B cell (primary cell): ENCODE measurements at regions not wholly inside any gene's neighbourhood (a gene's known extent, or its start where the extent isn't known, plus 50 kb on each side); places are given as distances from the start of the nearest gene placed in this dataset.
"Not testable (repeated sequence)": the region's sequence is repeated elsewhere in the genome, so short reads cannot be mapped to it uniquely, and the experiment has no call there.

ENCODE experiments used
- ATAC-seq: fragments of 200-7000 bp; cut with Tn5 transposase; one replicate; pipeline ENCODE4 v1.10.0; 2021; ENCODE audit warnings: low read depth, mild to moderate bottlenecking, moderate number of reproducible peaks, moderate library complexity
- CTCF ChIA-PET: fragments of 350-600 bp; sonication (Branson Sonifier 250); formaldehyde crosslinking; loops from one replicate; lab custom pipeline; 2021; ENCODE audit warnings: antibody characterized with exemption, inconsistent platforms; lab: Charles Lee
- POLR2A ChIA-PET: fragments of 350-600 bp; sonication (Branson Sonifier 250); formaldehyde crosslinking; loops from one replicate; lab custom pipeline; 2021; ENCODE audit warnings: antibody characterized with exemption; lab: Charles Lee
- DNase-seq: peaks from one replicate; pipeline ENCODE4 v3.0.0; 2013
- H2AFZ ChIP-seq: 2 replicates; pipeline ENCODE4 v1.6.1; 2012; ENCODE audit warnings: mild to moderate bottlenecking, low read depth, low read length; ENCODE audit not compliant: insufficient read depth, poor library complexity, severe bottlenecking
- H3K27ac ChIP-seq, 2 donors: 1 replicate in 1 of 2; 2 replicates in 1 of 2; pipeline ENCODE4 v1.5.1; 2012 to 2013; ENCODE audit warnings: low read length in 2 of 2, mild to moderate bottlenecking in 2 of 2, moderate library complexity in 1 of 2
- H3K27me3 ChIP-seq, 4 experiments: fragments of 200-600 bp in 1 of 4; sonication (generic) in 1 of 4; replicated peaks in 1 of 4; 1 replicate in 2 of 4; 2 replicates in 2 of 4; pipeline versions ENCODE4 v1.6.1 to v1.7.0; 2013 to 2016; ENCODE audit warnings: low read length in 3 of 4, mild to moderate bottlenecking in 2 of 4, mixed read lengths in 1 of 4, moderate library complexity in 1 of 4; ENCODE audit not compliant: insufficient read depth in 4 of 4, control insufficient read depth in 3 of 4; ENCODE audit errors: control extremely low read depth in 1 of 4
- H3K36me3 ChIP-seq, 2 experiments: replicated peaks in 1 of 2; 1 replicate in 1 of 2; 2 replicates in 1 of 2; pipeline versions ENCODE4 v1.6.1 to v1.7.1; 2013; ENCODE audit warnings: low read length in 1 of 2; ENCODE audit not compliant: insufficient read depth in 2 of 2, control insufficient read depth in 1 of 2; ENCODE audit errors: control extremely low read depth in 1 of 2, extremely low read depth in 1 of 2
- H3K4me1 ChIP-seq, 2 donors: fragments of 200-600 bp in 1 of 2; sonication (generic) in 1 of 2; 1 replicate in 1 of 2; 2 replicates in 1 of 2; pipeline versions ENCODE4 v1.5.1 to v1.6.1; 2013 to 2017; ENCODE audit warnings: low read length in 2 of 2; ENCODE audit not compliant: control insufficient read depth in 2 of 2, insufficient read depth in 2 of 2
- H3K4me2 ChIP-seq: replicated peaks from 2 replicates; pipeline ENCODE3; 2012; ENCODE audit warnings: mild to moderate bottlenecking, low read depth, low read length; ENCODE audit not compliant: poor library complexity, severe bottlenecking
- H3K4me3 ChIP-seq, 5 experiments: fragments of 200-600 bp in 1 of 5; sonication (generic) in 1 of 5; 1 replicate in 3 of 5; 2 replicates in 2 of 5; pipeline versions ENCODE4 v1.5.1 to v1.7.0; 2011 to 2016; ENCODE audit warnings: low read length in 4 of 5, mild to moderate bottlenecking in 4 of 5, low read depth in 2 of 5, control low read depth in 1 of 5, moderate library complexity in 1 of 5; ENCODE audit not compliant: insufficient read depth in 1 of 5; ENCODE audit errors: control extremely low read depth in 1 of 5, extremely low read depth in 1 of 5
- H3K79me2 ChIP-seq: fragments of 200-600 bp; sonication (generic); one replicate; pipeline ENCODE4 v1.6.0; 2016; ENCODE audit warnings: low read length; ENCODE audit not compliant: control insufficient read depth, insufficient read depth
- H3K9ac ChIP-seq: fragments of 200-600 bp; sonication (generic); 2 replicates; pipeline ENCODE4 v1.6.1; 2017; ENCODE audit warnings: mild to moderate bottlenecking, low read length, moderate library complexity
- H3K9me3 ChIP-seq, 3 donors: one replicate each; pipeline versions ENCODE4 v1.6.1 to v1.7.1; 2013; ENCODE audit warnings: low read length in 2 of 3; ENCODE audit not compliant: control insufficient read depth in 2 of 3, insufficient read depth in 1 of 3; ENCODE audit errors: control extremely low read depth in 1 of 3
- H4K20me1 ChIP-seq: 2 replicates; pipeline ENCODE4 v1.6.0; 2012; ENCODE audit warnings: mild to moderate bottlenecking, low read length; ENCODE audit not compliant: insufficient read depth, control insufficient read depth, poor library complexity, severe bottlenecking
- H3K27ac Mint-ChIP-seq: one replicate; pipeline ENCODE4 v1.8.0; 2021; ENCODE audit warnings: mixed read lengths
- H3K27me3 Mint-ChIP-seq: one replicate; pipeline ENCODE4 v1.8.0; 2021; ENCODE audit warnings: mixed read lengths
- H3K4me1 Mint-ChIP-seq: one replicate; pipeline ENCODE4 v1.8.0; 2021; ENCODE audit warnings: mixed read lengths
- H3K4me3 Mint-ChIP-seq: one replicate; pipeline ENCODE4 v1.8.0; 2021; ENCODE audit warnings: mixed read lengths
- H3K9me3 Mint-ChIP-seq: one replicate; pipeline ENCODE4 v1.8.0; 2022; ENCODE audit warnings: mixed read lengths; ENCODE audit not compliant: insufficient read depth
- EZH2 ChIP-seq: IDR thresholded peaks from 2 replicates; pipeline ENCODE4 v1.6.1; 2012; ENCODE audit warnings: borderline replicate concordance, low read depth, mild to moderate bottlenecking, moderate library complexity, low read length; ENCODE audit not compliant: insufficient read depth, poor library complexity, severe bottlenecking
- WGBS: methylation state at CpG from one replicate; pipeline ENCODE4 v1.1.5; 2013; ENCODE audit warnings: missing lambda C conversion rate; ENCODE audit not compliant: insufficient coverage; 5-methylcytosine and 5-hydroxymethylcytosine counted together
- intact Hi-C: fragments of 100-400 bp; cut with micrococcal nuclease; formaldehyde crosslinking; loops from one replicate; pipeline ENCODE4 v1.10.0; 2022
- TF ChIP-seq, protein P1 (sequence below): fragments of 200-600 bp; IDR thresholded peaks from one replicate; pipeline ENCODE4 v1.8.0; 2022; ENCODE audit warnings: antibody characterized with exemption, mild to moderate bottlenecking

DNA sequence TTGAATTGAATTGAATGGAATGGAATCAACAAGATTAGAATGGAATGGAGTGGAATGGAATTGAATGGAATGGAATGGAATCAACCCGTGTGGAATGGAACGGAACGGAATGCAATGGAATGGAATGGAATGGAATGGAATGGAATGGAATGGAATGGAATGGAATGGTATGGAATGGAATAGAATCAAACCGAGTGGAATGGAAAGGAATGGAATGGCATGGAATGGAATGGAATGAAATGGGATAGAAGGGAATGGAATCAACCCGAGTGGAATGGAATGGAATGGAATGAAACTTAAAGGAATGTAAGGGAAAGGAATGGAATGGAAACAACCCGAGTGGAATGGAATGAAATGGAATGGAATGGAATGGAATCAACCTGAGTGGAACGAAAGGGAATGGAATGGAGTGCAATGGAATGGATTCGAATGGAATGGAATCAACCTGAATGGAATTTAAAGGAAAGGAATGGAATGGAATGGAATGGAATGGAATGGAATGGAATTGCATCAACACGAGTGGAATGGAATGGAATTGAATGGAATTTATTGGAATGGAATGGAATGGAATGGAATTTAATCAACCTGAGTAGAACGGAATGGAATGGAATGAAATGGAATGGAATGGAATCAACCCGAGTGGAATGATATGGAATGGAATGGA lies 1146.6 kb downstream of the RPIA start:
- ChIA-PET CTCF (no interaction called here), POLR2A (no interaction called here)
- H3K27ac Mint-ChIP-seq: no peak overlapping the region
- Histone ChIP-seq H3K9me3 (peaks cover 1 to 19% (median 10%) of the 10 kb centered on the region in 3 donors), H3K36me3 (no peaks in the 10 kb centered on the region), H3K27me3 (no peaks in the 10 kb centered on the region), H3K4me1 (peaks cover 18 to 21% of the 10 kb centered on the region in 2 donors), H2AFZ (no peak overlapping the region), H3K79me2 (no peaks in the 10 kb centered on the region), H4K20me1 (no peaks in the 10 kb centered on the region), H3K4me3 (no peak overlapping the region), H3K9ac (no peak overlapping the region), H3K4me2 (no peak overlapping the region), H3K27ac (no peak overlapping the region)
- no peak for ATAC-seq
- intact Hi-C loops: no loop called here
- TF ChIP-seq EZH2: no peak
- TF ChIP-seq, protein P1, sequence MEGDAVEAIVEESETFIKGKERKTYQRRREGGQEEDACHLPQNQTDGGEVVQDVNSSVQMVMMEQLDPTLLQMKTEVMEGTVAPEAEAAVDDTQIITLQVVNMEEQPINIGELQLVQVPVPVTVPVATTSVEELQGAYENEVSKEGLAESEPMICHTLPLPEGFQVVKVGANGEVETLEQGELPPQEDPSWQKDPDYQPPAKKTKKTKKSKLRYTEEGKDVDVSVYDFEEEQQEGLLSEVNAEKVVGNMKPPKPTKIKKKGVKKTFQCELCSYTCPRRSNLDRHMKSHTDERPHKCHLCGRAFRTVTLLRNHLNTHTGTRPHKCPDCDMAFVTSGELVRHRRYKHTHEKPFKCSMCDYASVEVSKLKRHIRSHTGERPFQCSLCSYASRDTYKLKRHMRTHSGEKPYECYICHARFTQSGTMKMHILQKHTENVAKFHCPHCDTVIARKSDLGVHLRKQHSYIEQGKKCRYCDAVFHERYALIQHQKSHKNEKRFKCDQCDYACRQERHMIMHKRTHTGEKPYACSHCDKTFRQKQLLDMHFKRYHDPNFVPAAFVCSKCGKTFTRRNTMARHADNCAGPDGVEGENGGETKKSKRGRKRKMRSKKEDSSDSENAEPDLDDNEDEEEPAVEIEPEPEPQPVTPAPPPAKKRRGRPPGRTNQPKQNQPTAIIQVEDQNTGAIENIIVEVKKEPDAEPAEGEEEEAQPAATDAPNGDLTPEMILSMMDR: no peak
- H3K4me3 Mint-ChIP-seq: no peak overlapping the region
- 70% methylated on average over 11 of the region's 11 CpGs for WGBS
- peaks cover 27% of the 10 kb centered on the region for H3K9me3 Mint-ChIP-seq
- DNase-seq: no peak
- no peaks in the 10 kb centered on the region for H3K27me3 Mint-ChIP-seq
- H3K4me1 Mint-ChIP-seq: peaks cover 23% of the 10 kb centered on the region

DNA sequence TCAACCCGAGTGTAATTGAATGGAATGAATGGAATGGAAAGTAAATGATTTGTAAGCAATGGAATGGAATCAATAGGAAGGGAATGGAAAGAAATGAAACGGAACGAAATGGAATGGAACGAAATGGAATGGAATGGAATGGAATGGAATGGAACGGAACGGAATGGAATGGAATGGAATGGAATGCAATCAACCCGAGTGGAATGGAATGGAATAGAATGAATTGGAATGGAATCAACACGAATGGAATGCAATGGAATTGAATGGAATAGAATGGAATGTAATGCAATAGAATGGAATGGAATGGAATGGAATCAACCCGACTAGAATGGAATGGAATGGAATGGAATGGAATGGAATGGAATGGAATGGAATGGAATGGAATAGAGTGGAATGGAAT lies 1148.7 kb downstream of the RPIA start:
- intact Hi-C loops, H3K27me3 Mint-ChIP-seq, H3K4me3 Mint-ChIP-seq, H3K4me3 ChIP-seq, H3K4me2 ChIP-seq, ATAC-seq, H3K36me3 ChIP-seq, DNase-seq, H3K79me2 ChIP-seq, H3K27me3 ChIP-seq, CTCF ChIA-PET, H2AFZ ChIP-seq, H3K27ac ChIP-seq, H4K20me1 ChIP-seq, H3K27ac Mint-ChIP-seq, H3K9ac ChIP-seq, POLR2A ChIA-PET: not testable (repeated sequence)
- Mint-ChIP-seq H3K4me1 (peaks cover 29% of the 10 kb centered on the region), H3K9me3 (peaks cover 25% of the 10 kb centered on the region)
- peaks cover under 1 to 18% (median 10%) of the 10 kb centered on the region in 3 donors for H3K9me3 ChIP-seq
- 66% methylated on average over 9 of the region's 9 CpGs for WGBS
- TF ChIP-seq, protein P1: peak; percentile 30
- peaks cover 18 to 21% of the 10 kb centered on the region in 2 donors for H3K4me1 ChIP-seq

DNA sequence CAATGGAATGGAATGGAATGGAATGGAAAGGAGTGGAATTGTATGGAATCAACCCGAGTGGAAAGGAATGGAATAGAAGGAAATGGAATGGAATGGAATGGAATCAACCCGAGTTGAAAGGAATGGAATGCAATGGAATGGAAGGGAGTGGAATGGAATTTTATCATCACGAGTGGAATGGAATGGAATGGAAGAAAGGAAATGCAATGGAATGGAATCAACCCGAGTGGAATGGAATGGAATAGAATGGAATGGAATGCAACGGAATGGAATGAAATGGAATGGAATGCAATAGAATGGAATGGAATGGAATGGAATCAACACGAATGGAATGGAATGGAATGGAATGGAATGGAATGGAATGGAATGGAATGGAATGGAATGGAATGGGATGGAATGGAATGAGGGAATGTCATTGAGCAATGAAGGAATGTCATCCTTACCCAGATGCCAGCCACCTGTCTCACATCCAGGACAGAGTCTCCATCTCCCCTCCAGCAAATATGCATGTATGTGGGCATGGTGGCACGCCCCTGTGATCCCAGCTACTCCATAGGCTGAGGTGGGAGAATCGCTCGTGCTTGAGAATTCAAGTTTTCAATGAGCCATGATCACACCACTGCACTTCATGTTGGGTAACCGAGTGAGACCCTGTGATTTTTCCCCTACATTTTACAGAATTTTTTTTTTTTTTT lies 1149.5 kb downstream of the RPIA start:
- WGBS: 71% methylated on average over 9 of the region's 10 CpGs
- H3K4me3 ChIP-seq, intact Hi-C loops, H3K27ac ChIP-seq, ATAC-seq, H3K36me3 ChIP-seq, H3K79me2 ChIP-seq, DNase-seq, H3K27ac Mint-ChIP-seq, H3K9ac ChIP-seq, POLR2A ChIA-PET, H2AFZ ChIP-seq, CTCF ChIA-PET, H3K27me3 Mint-ChIP-seq, H3K27me3 ChIP-seq, H4K20me1 ChIP-seq, H3K4me3 Mint-ChIP-seq: not testable (repeated sequence)
- Mint-ChIP-seq H3K4me1 (peaks cover 29% of the 10 kb centered on the region), H3K9me3 (peaks cover 25% of the 10 kb centered on the region)
- H3K4me2 ChIP-seq: peak overlapping the region; percentile 10
- peaks cover 18 to 21% of the 10 kb centered on the region in 2 donors for H3K4me1 ChIP-seq
- H3K9me3 ChIP-seq: peaks cover 0 to 11% (median 10%) of the 10 kb centered on the region in 3 donors
